Panc1 (cell line): ENCODE measurements at regions not wholly inside any gene's neighbourhood (a gene's known extent, or its start where the extent isn't known, plus 50 kb on each side); places are given as distances from the start of the nearest gene placed in this dataset.

Experiments
- ATAC-seq: fragments of 200-7000 bp; cut with Tn5 transposase; 2 replicates; pipeline ENCODE4 v1.9.1; 2020; ENCODE audit warnings: mild to moderate bottlenecking, moderate library complexity
- BruUV-seq: library from RNA; stranded (reverse); fragments of 400-500 nt; replicated peaks from 2 replicates; lab custom pipeline; 2021; lab: Mats Ljungman, UMichigan
- CTCF ChIA-PET: fragments of 300-600 bp; sonication (Branson Sonifier 250); formaldehyde crosslinking; loops from one replicate; lab custom pipeline; 2022; ENCODE audit warnings: antibody characterized with exemption; lab: Charles Lee
- POLR2A ChIA-PET: fragments of 300-600 bp; sonication (Branson Sonifier 250); formaldehyde crosslinking; loops from one replicate; lab custom pipeline; 2022; ENCODE audit warnings: antibody characterized with exemption; lab: Charles Lee
- DNase-seq: peaks from one replicate; pipeline ENCODE4 v3.0.0-alpha.2; 2010; ENCODE audit warnings: low read depth, low spot score
- H3K27ac ChIP-seq: 2 replicates; pipeline ENCODE4 v1.5.1; 2011; ENCODE audit warnings: mild to moderate bottlenecking, low read length, inconsistent platforms
- H3K27me3 ChIP-seq: fragments of 200-500 bp; sonication (Bioruptor generic); 2 replicates; pipeline ENCODE4 v1.6.0; 2014; ENCODE audit warnings: low read length, inconsistent platforms; ENCODE audit not compliant: control insufficient read depth, insufficient read depth
- H3K36me3 ChIP-seq: fragments of 200-500 bp; sonication (Bioruptor generic); 2 replicates; pipeline ENCODE4 v1.5.1; 2014; ENCODE audit warnings: inconsistent platforms, mild to moderate bottlenecking, low read length, moderate library complexity; ENCODE audit not compliant: control insufficient read depth, insufficient read depth
- H3K4me1 ChIP-seq: 2 replicates; pipeline ENCODE4 v1.5.1; 2011; ENCODE audit warnings: inconsistent platforms, mild to moderate bottlenecking, low read length, moderate library complexity; ENCODE audit not compliant: control insufficient read depth, insufficient read depth
- H3K4me3 ChIP-seq, 2 experiments: 2 replicates each; pipeline ENCODE4 v1.5.1; 2011 to 2012; ENCODE audit warnings: low read depth in 2 of 2, low read length in 2 of 2, mild to moderate bottlenecking in 2 of 2, inconsistent platforms in 1 of 2, moderate library complexity in 1 of 2
- H3K9me3 ChIP-seq: fragments of 200-500 bp; sonication (Bioruptor generic); 2 replicates; pipeline ENCODE4 v1.5.1; 2014; ENCODE audit warnings: low read depth, mild to moderate bottlenecking, inconsistent platforms, low read length, moderate library complexity; ENCODE audit not compliant: control insufficient read depth, insufficient read depth
- POLR2AphosphoS5 ChIP-seq: IDR thresholded peaks from 2 replicates; pipeline ENCODE4 v1.6.1; 2012; ENCODE audit warnings: mild to moderate bottlenecking, low read depth, low read length, moderate library complexity
- SIN3A ChIP-seq: IDR thresholded peaks from 2 replicates; pipeline ENCODE4 v1.6.1; 2012; ENCODE audit warnings: low read depth, mild to moderate bottlenecking, low read length, moderate library complexity, borderline replicate concordance; ENCODE audit not compliant: insufficient read depth
- TCF7L2 ChIP-seq: IDR thresholded peaks from 2 replicates; pipeline ENCODE4 v1.6.1; 2011; ENCODE audit warnings: mild to moderate bottlenecking, low read depth, low read length, inconsistent platforms
- in situ Hi-C: cut with HindIII; loops from 2 replicates; pipeline ENCODE4 v1.10.0; 2016; ENCODE audit warnings: low sequenced_read_pairs, low pct_unique_long_range_greater_than_20kb
- intact Hi-C: fragments of 100-400 bp; cut with micrococcal nuclease; formaldehyde crosslinking; loops from one replicate; pipeline ENCODE4 v1.10.0; 2022; ENCODE audit not compliant: unreplicated experiment
- TF ChIP-seq, protein P1 (sequence below): fragments of 450-650 bp; IDR thresholded peaks from 2 replicates; pipeline ENCODE4 v1.5.1; 2017; ENCODE audit warnings: mild to moderate bottlenecking
- TF ChIP-seq, protein P2 (sequence below), 2 experiments: IDR thresholded peaks; 2 replicates each; pipeline ENCODE4 v1.6.1; 2011 to 2012; ENCODE audit warnings: low read depth in 2 of 2, control low read depth in 1 of 2, low read length in 1 of 2, mild to moderate bottlenecking in 1 of 2, moderate library complexity in 1 of 2; ENCODE audit not compliant: insufficient read depth in 1 of 2

DNA sequence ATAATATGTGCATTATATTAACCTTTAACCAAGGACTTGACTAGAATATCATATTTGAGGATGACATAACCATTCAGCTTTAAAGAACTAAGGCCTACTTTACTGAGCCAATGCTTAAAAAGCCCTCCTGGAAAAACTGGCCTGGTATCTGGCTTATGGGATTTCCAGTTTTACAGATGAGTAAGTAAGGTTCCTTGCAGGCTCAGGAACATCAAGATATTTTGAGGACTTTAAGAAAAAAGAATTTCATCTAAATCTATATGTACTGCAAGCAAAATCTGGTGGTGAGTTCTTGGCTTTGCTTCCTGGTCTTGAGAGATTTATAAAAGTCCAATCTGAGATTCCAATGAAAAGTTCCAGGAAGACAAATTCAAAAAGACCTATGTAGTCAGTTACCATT is 417.0 kb upstream of the NRXN1 start:
- BruUV-seq: no TSS peak
- Histone ChIP-seq H3K4me1 (no peaks in the 10 kb centered on the region), H3K4me3 (no peak overlapping the region), H3K27ac (no peak overlapping the region), H3K27me3 (no peaks in the 10 kb centered on the region), H3K9me3 (no peaks in the 10 kb centered on the region), H3K36me3 (no peaks in the 10 kb centered on the region)
- DNase-seq (no peak), ATAC-seq (no peak)
- TF ChIP-seq TCF7L2 (no peak), POLR2AphosphoS5 (no peak), SIN3A (no peak)
- TF ChIP-seq, protein P1, sequence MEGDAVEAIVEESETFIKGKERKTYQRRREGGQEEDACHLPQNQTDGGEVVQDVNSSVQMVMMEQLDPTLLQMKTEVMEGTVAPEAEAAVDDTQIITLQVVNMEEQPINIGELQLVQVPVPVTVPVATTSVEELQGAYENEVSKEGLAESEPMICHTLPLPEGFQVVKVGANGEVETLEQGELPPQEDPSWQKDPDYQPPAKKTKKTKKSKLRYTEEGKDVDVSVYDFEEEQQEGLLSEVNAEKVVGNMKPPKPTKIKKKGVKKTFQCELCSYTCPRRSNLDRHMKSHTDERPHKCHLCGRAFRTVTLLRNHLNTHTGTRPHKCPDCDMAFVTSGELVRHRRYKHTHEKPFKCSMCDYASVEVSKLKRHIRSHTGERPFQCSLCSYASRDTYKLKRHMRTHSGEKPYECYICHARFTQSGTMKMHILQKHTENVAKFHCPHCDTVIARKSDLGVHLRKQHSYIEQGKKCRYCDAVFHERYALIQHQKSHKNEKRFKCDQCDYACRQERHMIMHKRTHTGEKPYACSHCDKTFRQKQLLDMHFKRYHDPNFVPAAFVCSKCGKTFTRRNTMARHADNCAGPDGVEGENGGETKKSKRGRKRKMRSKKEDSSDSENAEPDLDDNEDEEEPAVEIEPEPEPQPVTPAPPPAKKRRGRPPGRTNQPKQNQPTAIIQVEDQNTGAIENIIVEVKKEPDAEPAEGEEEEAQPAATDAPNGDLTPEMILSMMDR: no peak
- TF ChIP-seq, protein P2, sequence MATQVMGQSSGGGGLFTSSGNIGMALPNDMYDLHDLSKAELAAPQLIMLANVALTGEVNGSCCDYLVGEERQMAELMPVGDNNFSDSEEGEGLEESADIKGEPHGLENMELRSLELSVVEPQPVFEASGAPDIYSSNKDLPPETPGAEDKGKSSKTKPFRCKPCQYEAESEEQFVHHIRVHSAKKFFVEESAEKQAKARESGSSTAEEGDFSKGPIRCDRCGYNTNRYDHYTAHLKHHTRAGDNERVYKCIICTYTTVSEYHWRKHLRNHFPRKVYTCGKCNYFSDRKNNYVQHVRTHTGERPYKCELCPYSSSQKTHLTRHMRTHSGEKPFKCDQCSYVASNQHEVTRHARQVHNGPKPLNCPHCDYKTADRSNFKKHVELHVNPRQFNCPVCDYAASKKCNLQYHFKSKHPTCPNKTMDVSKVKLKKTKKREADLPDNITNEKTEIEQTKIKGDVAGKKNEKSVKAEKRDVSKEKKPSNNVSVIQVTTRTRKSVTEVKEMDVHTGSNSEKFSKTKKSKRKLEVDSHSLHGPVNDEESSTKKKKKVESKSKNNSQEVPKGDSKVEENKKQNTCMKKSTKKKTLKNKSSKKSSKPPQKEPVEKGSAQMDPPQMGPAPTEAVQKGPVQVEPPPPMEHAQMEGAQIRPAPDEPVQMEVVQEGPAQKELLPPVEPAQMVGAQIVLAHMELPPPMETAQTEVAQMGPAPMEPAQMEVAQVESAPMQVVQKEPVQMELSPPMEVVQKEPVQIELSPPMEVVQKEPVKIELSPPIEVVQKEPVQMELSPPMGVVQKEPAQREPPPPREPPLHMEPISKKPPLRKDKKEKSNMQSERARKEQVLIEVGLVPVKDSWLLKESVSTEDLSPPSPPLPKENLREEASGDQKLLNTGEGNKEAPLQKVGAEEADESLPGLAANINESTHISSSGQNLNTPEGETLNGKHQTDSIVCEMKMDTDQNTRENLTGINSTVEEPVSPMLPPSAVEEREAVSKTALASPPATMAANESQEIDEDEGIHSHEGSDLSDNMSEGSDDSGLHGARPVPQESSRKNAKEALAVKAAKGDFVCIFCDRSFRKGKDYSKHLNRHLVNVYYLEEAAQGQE (IDR thresholded peaks at IDR 0.05; ENCODE audit: insufficient read depth in 1 of 2, low read depth in 2 of 2, low read length in 1 of 2): no peak
- ChIA-PET CTCF (no interaction called here), POLR2A (no interaction called here)
- in situ Hi-C loops: no loop called here
- intact Hi-C loops: no loop called here

DNA sequence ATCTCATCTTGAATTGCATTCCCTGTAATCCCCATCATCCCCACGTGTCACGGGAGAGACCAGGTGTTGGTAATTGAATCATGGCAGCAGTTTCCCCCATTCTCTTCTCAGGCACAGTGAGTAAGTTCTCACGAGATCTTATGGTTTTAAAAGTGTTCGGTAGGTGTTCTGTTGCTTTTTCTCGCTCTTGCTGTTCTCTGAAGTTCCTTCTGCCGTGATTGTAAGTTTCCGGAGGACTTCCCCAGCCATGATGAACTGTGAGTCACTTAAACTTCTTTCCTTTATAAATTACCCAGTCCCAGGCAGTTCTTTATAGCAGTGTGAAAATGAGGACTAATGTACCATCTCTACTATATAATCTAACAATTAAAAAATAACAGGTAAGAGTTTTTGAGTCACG is 409.9 kb upstream of the NRXN1 start:
- in situ Hi-C loops: no loop called here
- no TSS peak for BruUV-seq
- Histone ChIP-seq H3K27ac (no peak overlapping the region), H3K36me3 (no peaks in the 10 kb centered on the region), H3K9me3 (no peaks in the 10 kb centered on the region), H3K27me3 (no peaks in the 10 kb centered on the region), H3K4me1 (no peaks in the 10 kb centered on the region), H3K4me3 (no peak overlapping the region)
- TF ChIP-seq POLR2AphosphoS5: no peak
- ATAC-seq (no peak), DNase-seq (no peak)
- CTCF ChIA-PET: no interaction called here
- POLR2A ChIA-PET: no interaction called here
- intact Hi-C loops: no loop called here

DNA sequence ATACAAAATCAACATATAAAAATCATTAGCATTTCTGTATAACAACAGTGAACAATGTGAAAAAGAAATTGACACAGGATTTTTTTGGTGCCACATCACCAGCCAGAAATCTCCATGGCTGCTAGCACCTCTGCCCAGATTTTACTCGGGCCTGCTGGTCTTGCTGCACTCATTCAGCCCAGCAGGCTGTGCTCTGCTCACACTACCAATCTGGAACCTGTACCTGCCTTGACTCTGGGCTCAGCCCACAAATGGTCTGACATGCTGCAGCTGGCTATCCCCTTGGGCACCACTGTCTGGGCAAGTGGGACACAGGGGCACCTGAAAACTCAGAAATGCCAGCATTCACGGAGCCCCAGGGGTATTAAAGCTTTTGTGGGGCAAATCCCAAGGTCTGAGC is 392.5 kb upstream of the NRXN1 start:
- ATAC-seq: no peak
- no peak overlapping the region for H3K4me3 ChIP-seq
- intact Hi-C loops (no loop called here), in situ Hi-C loops (no loop called here)
- no peak overlapping the region for H3K27ac ChIP-seq
- no peak for DNase-seq
- BruUV-seq: no TSS peak
- POLR2A ChIA-PET: no interaction called here
- CTCF ChIA-PET: no interaction called here
- H3K36me3 ChIP-seq: no peaks in the 10 kb centered on the region
- no peak for TF ChIP-seq TCF7L2
- TF ChIP-seq, protein P2 (IDR thresholded peaks at IDR 0.05; ENCODE audit: insufficient read depth in 1 of 2, low read depth in 2 of 2, low read length in 1 of 2): no peak
- TF ChIP-seq SIN3A: no peak
- TF ChIP-seq POLR2AphosphoS5: no peak
- TF ChIP-seq, protein P1: no peak
- H3K4me1 ChIP-seq: no peaks in the 10 kb centered on the region
- H3K9me3 ChIP-seq: no peaks in the 10 kb centered on the region
- no peaks in the 10 kb centered on the region for H3K27me3 ChIP-seq
